Right atrium auricular region (tissue), 2 donors: ENCODE measurements at regions not wholly inside any gene's neighbourhood (a gene's known extent, or its start where the extent isn't known, plus 50 kb on each side); places are given as distances from the start of the nearest gene placed in this dataset.

ENCODE experiments used
- DNase-seq: peaks from one replicate; pipeline ENCODE4 v3.0.0-alpha.2; 2019; ENCODE audit warnings: low spot score
- H3K27ac ChIP-seq, 2 donors: fragments of 200-600 bp; sonication (generic); 1 replicate in 1 of 2; 2 replicates in 1 of 2; pipeline ENCODE4 v1.5.1; 2016 to 2019
- H3K27me3 ChIP-seq, 2 donors: fragments of 200-600 bp; sonication (generic); one replicate each; pipeline versions ENCODE4 v1.5.1 to v1.6.0; 2017 to 2019
- H3K36me3 ChIP-seq: fragments of 200-600 bp; sonication (generic); one replicate; pipeline ENCODE4 v1.5.1; 2016
- H3K4me1 ChIP-seq, 2 donors: fragments of 200-600 bp; sonication (generic); one replicate each; pipeline versions ENCODE4 v1.5.1 to v1.6.0; 2017 to 2019
- H3K4me3 ChIP-seq, 2 donors: fragments of 200-600 bp; sonication (generic); 1 replicate in 1 of 2; 2 replicates in 1 of 2; pipeline ENCODE4 v1.5.1; 2017 to 2019; ENCODE audit warnings: mild to moderate bottlenecking in 1 of 2, moderate library complexity in 1 of 2
- H3K9me3 ChIP-seq, 2 donors: fragments of 200-600 bp; sonication (generic); one replicate each; pipeline ENCODE4 v1.5.1; 2019
- TF ChIP-seq, protein P1 (sequence below), 2 donors: fragments of 200-600 bp; sonication (generic); IDR thresholded peaks; one replicate each; pipeline ENCODE4 v1.5.1; 2019; ENCODE audit warnings: antibody characterized with exemption in 2 of 2

DNA sequence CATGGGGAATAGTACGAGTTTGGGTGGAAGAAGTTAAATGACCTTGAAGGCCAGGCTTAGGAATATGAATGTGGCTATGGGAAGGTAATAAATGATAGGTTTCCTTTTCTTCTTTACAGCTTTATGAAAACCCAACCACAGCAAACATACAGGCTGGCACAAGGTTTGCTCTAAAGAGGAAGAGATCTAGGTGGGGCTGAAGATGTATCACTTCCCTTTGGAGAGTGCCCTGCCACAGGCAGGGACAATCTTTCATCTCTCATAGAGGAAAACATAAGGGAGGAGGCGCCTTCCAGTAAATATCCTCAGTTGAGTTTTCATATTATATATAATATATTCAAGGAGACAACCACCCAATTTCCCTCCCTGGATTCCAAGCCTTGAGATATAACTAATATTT, 72.9 kb upstream of the FRMD6 start:
- TF ChIP-seq, protein P1, sequence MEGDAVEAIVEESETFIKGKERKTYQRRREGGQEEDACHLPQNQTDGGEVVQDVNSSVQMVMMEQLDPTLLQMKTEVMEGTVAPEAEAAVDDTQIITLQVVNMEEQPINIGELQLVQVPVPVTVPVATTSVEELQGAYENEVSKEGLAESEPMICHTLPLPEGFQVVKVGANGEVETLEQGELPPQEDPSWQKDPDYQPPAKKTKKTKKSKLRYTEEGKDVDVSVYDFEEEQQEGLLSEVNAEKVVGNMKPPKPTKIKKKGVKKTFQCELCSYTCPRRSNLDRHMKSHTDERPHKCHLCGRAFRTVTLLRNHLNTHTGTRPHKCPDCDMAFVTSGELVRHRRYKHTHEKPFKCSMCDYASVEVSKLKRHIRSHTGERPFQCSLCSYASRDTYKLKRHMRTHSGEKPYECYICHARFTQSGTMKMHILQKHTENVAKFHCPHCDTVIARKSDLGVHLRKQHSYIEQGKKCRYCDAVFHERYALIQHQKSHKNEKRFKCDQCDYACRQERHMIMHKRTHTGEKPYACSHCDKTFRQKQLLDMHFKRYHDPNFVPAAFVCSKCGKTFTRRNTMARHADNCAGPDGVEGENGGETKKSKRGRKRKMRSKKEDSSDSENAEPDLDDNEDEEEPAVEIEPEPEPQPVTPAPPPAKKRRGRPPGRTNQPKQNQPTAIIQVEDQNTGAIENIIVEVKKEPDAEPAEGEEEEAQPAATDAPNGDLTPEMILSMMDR (IDR thresholded peaks at IDR 0.05), result no peak
- H3K4me3 ChIP-seq, result no peak overlapping the region
- H3K27me3 ChIP-seq, result no peaks in the 10 kb centered on the region
- no peaks in the 10 kb centered on the region for H3K9me3 ChIP-seq
- H3K27ac ChIP-seq, result no peak overlapping the region
- no peaks in the 10 kb centered on the region for H3K4me1 ChIP-seq
- DNase-seq, result no peak
- no peaks in the 10 kb centered on the region for H3K36me3 ChIP-seq

DNA sequence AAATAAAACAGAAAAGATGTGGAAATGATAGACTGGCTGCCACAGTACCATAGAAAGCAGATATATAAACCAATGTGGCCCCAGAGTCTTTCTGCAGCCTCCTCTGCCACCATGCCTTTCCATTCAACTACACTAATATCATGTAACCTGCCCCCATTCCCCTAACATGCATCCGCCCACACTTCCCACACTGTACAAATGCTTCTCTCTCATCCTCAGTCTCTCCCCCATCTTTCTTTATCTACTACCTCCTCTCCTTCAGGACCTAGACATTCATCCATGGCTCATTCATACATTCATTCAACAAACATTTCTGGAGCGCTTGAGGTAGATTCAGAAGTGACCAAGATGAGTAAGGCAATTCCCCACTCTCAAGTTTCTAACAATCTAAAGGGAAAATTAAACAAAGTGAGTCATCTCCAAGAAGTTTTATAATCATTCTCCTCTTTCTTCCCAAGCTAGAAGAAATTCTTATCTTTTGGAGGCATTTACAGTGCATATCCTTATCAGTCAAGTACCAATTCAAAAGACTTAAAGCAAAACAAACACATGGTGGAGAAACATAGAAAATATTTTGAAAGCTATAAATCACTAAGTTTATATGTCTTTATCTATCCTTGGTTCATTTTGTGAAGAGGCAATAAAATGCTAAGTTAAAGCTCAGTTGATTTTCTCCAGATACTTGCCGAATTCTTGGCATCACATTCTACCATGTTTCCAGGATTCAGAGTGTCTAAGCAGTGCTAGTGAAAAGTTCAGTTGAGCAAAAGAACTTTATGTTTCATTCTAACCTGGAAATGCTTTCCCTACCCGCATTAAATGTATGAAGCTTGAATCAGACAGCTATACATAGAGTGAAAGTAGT, 70.5 kb upstream of the FRMD6 start:
- no peak overlapping the region for H3K4me3 ChIP-seq
- H3K27ac ChIP-seq, result no peak overlapping the region
- H3K4me1 ChIP-seq, result no peaks in the 10 kb centered on the region
- H3K27me3 ChIP-seq, result no peaks in the 10 kb centered on the region
- TF ChIP-seq, protein P1 (IDR thresholded peaks at IDR 0.05), result no peak
- DNase-seq, result no peak
- H3K9me3 ChIP-seq, result no peaks in the 10 kb centered on the region
- H3K36me3 ChIP-seq, result no peaks in the 10 kb centered on the region

DNA sequence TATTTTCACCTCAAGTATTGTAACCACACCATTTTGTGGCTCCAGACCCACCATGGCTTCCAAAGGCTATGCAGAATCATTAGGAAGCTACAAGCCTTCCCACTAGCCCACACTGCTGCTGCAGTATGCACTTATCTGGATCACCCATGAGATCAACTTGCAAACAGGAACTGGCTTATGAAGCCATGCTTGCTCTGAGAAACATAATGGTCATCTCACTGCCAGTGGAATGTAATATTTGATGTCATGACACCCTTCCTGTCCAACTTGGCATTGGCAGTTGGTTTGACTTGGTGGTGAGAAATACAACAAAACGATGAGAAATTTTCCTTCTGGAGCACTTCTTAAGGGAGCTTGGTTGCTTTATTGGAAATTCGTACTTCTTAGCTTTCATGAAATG, 69.3 kb upstream of the FRMD6 start:
- Histone ChIP-seq H3K9me3 (no peaks in the 10 kb centered on the region), H3K4me1 (no peaks in the 10 kb centered on the region), H3K36me3 (no peaks in the 10 kb centered on the region), H3K27ac (no peak overlapping the region), H3K27me3 (no peaks in the 10 kb centered on the region), H3K4me3 (no peak overlapping the region)
- no peak for DNase-seq
- TF ChIP-seq, protein P1 (IDR thresholded peaks at IDR 0.05), result no peak

DNA sequence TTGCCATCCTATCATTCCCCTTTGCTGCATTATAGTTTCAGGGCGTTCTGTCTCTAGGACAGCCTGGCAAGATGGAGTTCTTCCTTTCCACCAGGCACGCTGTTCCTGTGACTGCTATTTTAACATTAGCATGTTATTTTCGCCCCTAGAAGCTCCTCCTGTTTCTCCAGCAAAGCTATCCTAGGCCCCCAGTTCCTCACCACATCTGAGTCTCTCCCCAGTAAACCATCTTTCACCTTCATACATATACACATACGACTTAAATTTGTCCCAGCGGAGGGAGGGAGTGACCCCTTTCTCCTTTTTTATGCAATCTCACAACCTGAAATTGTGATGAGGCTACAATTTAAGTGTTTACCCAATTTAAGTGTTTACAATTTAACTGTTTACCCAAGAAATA, 66.7 kb upstream of the FRMD6 start:
- no peak overlapping the region for H3K27ac ChIP-seq
- H3K9me3 ChIP-seq, result no peaks in the 10 kb centered on the region
- H3K4me1 ChIP-seq, result no peaks in the 10 kb centered on the region
- no peaks in the 10 kb centered on the region for H3K36me3 ChIP-seq
- no peaks in the 10 kb centered on the region for H3K27me3 ChIP-seq
- no peak for DNase-seq
- H3K4me3 ChIP-seq, result no peak overlapping the region
- TF ChIP-seq, protein P1 (IDR thresholded peaks at IDR 0.05), result no peak

DNA sequence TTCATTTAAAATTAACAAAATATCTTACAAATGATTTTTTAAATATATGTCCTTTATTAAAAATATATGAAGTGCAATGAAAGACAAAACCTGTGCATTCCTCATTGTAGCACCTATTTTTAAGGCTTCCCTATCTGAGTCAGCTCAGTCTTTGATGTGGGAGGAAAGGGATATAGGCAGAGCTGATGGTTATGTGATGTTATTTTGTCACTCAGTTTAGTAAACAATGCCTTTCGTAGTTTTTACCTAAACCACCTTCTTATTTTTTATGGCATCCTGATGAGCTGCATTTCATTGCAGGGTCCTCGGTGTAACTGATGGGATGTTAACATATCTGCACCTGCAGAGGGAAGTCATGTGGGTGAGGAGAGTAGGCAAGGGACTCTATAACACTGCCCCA, 58.9 kb upstream of the FRMD6 start:
- H3K4me3 ChIP-seq, result no peak overlapping the region
- no peaks in the 10 kb centered on the region for H3K36me3 ChIP-seq
- H3K27ac ChIP-seq, result no peak overlapping the region

More for the DNA sequence above, 58.9 kb upstream of the FRMD6 start:
- Histone ChIP-seq H3K4me1 (no peaks in the 10 kb centered on the region), H3K9me3 (no peaks in the 10 kb centered on the region), H3K27me3 (no peaks in the 10 kb centered on the region)
- DNase-seq, result no peak
- TF ChIP-seq, protein P1 (IDR thresholded peaks at IDR 0.05), result no peak
